ENCODE measurements at regions not wholly inside any gene's neighbourhood (a gene's known extent, or its start where the extent isn't known, plus 50 kb on each side); places are given as distances from the start of the nearest gene placed in this dataset.

DNA sequence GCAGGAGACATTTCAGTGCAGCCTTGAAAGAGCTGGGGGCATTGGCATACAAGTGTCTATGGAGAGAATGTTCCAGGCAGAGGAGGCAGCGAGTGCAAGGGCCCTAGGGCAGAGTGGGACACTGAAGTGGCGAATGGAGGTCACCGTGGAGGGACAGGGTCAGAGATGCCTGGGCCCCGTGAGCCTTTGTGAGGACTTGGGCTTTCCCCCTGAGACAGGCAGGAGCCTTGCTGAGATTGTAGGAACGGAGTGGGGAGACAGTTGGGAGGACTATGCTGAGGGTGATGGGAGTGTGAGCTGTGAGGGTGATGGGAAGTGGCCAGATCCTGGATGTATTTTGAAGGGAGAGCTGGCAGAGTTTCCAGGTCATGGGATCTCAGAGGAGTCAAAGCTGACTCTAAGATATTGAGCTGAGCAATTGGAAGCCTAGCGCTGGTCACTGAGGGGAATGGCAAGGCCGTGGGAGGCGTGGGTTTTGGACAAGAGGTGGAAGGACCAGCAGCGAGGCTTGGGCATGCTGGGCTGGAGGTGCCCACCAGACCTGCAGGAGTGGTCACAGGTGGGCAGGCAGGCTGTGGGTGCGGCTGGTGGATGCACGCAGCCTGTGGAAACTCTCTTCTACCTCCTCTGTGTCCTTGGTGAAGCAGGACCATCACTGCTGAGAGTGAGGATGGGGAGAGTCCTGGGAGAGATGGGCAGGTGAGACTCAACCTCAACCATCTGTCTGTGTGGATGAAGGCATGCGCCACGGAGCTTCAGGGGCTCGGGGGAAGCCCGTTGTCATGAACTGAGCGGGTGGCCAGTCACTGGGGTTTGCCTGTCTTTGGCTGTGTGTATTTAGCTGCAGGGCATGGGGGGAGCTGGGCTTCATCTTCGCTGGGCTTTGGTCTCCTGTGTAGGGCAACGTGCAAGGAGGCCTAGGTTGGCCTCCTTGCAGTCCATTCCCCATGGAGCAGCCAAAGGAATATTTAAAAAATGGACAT, 241.2 kb upstream of the HS6ST1 start:
- DNase-seq: no peak

DNA sequence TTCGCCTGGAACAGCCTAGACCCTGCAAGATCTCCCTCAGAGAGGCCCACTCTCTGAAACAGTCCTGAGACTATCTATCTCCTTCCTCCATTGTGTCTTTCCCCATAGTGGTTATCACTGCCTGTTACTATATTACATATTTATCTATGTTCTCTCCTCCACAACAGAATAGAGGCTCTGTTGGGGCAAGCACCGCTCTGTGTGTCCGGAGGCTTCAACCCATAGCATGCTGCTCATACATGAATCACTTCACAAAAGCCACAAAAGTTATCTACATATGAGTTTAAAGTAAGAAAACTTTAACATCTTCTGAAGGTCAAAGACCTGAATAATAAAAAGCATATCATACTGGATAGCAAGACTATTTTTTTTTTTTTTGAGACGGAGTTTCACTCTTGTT, 242.1 kb upstream of the HS6ST1 start:
- no peak for DNase-seq

DNA sequence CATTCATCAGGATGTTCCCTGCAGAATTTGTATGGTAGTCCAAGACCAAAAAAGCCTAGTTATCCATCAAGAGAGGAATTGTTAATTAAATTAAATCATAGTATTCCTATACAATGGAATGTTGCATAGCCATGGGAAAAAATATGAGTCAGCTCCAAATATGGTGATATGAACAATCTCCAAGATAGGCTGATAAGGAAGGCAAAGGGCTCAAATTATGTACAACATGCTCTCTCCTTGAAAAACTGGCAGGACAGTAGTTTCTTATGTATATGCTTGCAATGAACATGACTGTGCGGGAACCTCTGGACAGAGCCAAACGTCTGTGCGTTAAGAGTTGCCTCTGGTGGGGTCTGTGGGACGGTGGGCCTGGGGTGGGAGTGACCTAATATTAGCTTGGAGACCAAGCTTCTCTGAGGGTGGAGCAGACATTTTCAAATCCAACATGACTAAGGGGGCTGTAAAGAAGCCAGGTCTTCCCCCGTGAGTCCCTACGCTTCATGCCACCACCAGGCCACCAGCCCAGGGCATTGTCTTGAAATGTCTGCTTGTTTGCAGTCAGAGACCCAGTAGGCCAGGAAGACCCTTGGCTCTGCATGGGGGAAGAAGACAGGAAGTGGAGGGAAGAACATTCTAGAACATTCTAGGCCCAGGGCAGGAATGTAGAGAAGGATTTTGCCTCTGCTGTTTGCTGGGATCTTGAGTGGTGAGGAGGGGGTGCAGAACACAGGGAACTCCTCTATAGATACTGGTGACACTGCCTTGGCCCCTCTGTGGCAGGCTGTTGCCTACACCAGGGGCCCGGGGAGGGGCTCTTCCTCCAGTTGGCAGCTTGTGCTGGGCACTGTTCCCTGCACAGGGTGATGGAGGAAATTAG, 244.0 kb upstream of the HS6ST1 start:
- DNase-seq: no peak

DNA sequence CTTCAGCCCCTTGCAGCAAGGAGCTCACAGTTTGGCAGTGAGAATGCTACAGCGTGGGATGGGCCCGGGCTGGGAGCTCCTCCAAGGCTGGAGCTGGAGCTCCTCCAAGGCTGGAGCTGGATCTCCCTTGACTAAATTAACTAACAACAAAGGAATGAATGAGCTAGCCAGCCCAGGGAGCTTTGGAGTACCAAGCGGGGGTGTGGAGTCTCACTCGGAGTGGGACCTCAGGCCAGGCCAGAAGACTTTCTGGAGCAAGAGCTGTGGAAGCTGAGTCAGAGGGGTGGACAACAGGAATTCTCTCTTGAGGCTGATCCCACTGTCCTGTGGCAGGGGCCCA, 244.7 kb upstream of the HS6ST1 start:
- DNase-seq: no peak

DNA sequence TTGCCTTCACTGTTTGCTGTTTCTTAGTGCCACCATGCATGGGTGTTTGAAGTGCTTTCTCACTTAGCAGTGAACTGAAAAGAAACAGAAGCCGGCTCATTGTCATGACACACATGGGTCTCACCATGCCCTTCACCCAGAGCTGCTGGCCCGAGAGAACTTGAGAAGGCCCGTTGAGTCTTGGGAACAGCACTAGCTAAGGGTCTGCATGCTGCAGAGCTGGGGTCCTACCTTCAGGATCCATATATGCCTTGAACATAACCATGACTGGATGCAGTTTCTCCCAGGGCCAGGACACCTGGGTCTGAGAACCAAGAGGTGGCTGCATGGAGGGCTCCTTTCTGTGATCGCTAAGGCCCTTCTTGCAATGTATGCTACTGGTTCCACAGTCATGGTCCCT, 245.5 kb upstream of the HS6ST1 start:
- no peak for DNase-seq

DNA sequence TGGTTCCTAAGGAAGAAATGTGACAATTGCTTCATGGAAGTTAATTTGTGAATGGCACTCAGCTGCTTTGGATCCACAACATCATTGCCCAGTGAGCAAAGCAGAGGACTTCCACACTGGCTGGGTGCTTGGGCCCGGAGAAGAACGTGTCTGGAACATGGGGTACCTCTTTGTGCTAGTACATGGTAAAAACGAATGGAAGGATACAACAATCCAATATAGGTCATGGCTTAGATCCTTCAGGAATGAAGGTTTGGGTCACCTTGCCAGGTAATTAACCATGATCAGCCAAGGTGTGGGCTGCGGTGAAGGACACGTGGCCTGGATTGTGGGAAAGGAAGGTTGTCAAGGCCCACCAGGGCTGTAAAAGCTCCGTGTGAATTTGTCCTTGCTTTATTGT, 245.9 kb upstream of the HS6ST1 start:
- DNase-seq: no peak

DNA sequence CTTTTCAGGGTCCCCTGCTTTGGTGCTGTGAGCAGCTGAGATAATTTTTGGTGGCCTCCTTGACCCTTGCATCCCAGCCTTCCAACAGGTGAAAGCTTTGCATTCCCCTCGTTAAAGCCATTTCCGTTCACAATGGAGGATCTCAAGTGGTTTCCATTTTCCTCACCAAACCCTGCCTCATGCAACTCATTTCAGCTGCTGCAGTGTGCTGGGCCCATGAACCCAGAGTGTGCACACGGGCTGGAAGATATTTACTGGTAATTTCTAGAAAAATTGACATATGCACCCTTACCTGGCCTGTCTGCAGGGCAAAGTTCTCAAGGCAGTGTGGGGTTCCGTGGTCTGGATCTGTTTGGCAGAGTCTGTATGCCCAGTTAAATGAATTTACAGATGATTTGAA, 246.8 kb upstream of the HS6ST1 start:
- DNase-seq: no peak

DNA sequence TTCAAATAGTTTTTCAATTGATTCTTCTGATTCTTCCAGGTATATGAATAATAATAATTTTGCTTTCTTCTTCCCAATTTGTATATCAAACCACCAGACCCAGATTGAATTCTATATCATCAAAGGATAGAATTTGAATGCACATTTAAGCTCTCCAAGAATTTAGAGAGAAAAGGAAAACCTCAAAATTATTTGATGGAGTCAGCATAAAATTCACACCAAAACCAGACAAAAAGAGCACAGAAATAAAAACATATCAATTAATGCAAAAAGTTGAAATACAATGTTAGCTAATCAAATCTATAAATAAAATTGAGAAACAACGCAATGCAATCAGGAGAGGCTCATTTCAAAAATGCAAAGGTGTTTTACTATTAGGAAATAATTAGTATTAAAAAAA, 248.0 kb upstream of the HS6ST1 start:
- no peak for DNase-seq

DNA sequence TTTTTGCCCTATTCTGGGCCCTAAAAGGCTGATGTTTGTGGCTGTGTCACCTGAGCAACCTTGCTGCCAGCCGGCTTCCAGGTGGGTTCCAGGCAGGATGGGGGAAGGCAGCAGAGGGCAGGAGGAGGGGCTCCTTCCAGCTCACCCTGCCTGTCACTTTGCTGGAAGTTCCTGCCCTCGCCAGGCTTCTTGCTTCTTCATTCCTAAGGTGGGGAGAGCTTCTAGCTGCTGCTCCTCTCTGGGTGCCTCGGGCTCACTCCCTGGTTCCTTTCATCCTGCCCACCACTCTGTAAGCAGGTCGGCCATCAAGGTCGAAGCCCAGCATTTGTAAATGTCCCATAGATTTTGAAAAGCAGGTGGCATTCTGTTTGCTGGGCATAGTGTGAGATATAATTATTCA, 249.4 kb upstream of the HS6ST1 start:
- no peak for DNase-seq

DNA sequence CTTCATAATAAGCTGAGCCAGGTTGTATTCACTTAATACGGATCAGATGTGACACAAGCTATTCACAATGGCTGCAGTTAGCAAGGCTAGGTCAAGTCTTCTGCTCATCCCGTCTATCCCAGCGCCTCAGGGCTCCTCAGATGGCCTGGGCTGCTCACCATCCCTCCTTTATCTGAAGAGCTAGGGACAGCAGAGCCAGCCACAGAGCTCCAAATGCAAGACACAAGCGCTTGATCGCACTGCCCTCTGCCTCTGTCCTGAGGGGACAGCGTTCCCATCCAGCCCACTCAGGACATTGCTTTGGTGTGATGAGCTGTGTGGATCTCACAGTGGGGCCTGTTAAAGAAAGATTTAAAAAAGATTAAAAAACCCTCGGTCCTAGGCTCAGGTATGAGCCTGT, 254.4 kb upstream of the HS6ST1 start:
- DNase-seq: no peak

DNA sequence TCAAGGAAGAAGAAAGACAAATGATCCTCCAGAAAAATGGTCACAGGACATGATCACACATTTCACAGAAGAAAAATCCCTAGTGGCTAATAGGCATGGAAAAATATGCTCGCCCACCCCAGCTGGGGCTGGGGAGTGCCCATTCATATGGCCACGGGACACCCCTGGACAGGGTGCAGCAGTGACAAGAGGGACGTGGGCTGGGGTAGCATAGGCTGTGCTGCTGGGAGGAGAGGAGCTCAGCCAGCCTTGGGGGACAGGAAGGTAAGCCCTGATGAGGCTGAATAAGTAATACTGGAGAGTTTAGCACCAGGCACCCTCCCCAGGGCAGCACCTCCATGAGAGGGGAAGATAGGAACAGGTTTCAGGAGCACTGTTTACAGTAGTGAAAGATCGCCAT, 254.9 kb upstream of the HS6ST1 start:
- no peak for DNase-seq

DNA sequence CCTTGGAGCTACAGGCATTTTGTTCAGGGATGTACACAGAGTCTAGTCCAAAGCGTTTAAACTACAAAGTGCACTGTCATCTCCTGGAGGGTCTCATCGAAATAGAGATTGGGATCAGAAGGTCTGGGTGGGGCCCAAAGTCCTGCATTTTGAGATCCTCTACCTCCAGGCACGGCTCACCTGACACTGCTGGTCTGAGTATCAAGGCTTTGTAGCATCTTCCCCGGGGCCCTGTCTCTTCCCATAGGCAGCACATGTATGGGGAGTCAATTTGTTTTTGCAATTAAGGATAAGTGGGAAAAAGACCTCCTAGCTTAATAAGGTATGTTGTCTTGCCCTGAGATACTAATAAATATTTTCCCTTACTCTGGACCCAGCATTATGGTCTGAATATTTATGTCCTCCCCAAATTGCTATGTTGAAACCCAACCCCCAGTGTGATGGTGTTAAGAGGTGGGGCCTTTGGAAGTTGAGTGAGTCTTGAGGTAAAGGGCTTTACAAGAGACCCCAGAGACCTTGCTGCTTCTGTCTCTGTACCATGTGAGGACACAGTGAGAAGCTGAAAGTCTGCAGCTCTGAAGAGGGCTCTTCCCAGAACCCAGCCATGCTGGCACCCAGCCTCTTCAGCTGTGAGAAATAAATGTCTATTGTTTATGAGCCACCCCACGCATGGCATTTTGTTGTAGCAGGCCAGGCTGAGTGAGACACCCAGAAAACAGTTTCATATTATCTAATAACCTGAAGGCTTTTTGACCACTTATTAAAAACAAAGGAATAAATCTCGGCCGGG, 258.7 kb upstream of the HS6ST1 start:
- DNase-seq: no peak

DNA sequence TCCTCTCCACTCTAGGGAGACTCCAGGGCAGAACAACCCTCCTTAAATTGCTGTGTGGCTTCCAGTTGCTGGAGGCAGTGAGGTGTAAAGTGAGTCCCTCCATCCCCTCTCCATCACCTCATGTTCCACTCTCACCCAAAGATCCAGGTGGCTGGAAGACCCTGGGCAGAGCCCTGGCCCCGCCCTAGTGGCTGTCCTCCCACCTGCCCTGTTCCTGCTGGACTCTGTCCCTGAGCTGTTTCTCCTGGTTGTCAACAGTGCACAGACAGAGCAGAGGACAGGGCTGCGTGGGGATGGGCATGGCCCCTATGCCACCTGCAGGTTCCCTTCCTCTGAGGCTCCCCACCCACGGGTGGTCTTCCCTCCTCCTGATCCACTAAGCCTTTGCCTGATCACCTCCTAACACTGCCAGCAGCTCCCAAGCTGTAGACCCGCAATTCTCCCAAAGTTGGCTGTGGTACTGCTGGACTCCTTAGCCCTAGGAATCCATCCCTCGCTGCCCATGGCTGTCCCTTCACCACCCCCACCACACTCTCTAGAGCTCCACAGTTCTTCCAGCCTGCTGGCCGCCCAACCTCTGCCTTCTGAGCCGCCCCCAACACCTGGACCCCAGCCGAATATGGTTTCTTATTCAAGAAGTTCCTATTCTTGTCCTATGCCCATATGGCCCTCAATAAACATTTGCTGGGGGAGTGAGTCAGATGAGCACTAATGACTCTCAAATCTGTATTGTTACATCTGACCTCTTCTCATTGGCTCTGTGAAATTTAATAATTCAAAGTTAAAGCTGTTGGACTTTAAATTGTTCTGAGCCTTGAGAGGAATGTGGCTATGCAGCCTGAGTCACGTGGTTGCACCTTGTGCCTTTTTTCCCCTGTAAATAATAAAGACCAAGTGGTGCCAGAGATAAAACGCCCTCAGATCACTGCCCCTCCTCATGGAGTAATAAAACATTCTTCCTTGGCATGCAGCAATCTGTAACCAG, 260.0 kb upstream of the HS6ST1 start:
- no peak for DNase-seq

DNA sequence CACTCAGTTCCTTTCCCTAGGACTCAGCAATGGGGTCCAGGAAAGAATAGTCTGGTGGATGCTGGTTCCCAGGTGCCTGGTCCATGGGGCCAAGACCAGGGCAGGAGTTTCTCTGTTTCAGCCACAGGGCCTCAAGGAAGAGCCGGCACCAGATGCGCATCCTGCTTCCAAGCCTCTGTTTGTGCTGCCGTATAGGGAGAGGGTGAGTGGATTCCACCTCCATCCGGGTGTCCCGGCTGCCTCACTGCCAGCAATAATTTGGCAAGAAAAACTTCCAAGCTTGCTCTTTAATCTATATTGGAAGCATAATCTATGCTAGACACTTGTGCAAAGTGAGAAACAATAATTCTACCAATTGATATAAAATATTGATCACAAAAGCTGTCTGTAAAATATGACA, 261.2 kb upstream of the HS6ST1 start:
- no peak for DNase-seq

DNA sequence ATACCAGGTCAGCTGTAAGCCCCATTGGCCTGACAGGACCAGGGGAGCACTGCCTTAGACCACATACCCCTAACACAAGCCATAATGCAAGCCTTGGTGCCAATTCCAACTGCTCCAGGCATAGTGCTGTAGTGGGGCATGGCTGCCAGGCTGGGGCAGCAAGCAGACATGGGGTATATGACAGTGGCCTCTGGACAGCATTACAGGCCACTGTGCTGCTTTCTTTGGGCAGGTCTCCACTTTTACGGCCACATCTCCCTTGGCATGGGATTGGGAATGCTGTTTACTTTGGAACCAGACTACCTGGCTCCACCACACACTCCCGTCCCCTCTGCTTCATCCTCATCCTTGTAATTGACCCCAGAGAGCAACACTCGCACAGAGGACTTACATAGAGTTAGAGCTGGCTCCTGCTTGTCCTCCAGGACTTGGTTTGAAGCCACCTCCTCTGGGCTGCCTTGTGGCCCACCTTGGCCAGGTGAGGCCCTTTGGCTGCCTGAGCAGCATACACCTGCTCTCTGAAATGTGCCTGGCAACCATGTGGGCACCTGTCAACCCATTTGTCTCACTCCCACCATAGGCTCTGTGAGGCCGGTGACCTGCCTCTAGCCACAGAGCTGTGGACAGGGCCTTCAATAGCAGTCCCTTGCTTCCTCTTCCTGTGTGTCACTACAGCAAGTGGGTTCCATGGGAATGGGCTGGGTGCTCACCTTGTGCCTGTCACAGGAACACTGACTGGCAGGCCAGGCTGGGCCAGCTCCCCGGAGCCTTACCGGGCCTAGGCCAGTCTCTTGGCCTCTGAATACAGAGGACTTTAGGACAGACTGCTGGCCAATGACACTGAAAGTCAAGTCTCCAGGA, 262.6 kb upstream of the HS6ST1 start:
- no peak for DNase-seq

DNA sequence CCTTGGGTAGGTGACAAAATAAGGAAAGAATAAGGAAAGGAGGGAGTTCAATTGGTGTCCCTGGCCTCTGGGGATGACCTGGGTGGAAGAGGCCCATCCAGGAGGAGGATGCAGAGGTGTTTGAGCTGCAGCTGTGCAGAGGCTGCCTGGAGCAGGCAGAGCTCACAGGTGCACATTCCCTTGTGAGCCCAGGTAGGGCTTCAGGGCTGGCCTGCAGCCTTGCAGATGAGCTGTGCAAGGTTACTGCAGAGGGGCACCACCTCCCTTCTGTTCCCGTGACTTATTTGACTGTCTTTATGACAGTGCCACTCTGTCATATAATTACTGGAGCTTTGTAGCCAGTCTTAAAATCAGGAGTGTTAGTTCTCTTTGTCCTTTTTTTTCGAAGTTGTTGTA, 263.2 kb upstream of the HS6ST1 start:
- DNase-seq: no peak

DNA sequence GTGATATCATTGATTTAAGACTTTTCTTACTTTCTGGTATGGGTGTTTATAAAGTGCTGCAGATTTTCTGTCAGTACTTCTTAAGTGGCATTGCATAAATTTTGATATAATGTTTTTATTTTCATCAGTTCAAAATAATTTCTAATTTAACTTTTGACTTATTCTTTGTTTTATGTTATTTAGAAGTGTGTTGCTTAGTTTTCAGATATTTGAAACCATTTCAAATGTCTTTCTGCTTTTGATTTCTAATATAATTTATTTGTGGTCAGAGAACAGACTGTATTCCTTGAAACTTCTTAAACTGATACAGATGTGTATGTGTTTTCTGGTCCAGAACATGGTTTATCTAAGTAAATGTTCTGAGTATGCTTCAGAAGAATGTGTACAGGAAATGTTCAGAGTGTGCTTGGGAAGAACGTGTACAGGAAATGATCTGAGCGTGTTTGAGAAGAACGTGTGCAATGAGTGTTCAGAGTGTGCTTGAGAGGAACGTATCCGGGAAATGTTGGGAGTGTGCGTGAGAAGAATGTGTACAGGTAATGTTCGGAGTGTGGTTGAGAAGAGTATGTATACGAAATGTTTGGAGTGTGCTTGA, 265.7 kb upstream of the HS6ST1 start:
- no peak for DNase-seq

DNA sequence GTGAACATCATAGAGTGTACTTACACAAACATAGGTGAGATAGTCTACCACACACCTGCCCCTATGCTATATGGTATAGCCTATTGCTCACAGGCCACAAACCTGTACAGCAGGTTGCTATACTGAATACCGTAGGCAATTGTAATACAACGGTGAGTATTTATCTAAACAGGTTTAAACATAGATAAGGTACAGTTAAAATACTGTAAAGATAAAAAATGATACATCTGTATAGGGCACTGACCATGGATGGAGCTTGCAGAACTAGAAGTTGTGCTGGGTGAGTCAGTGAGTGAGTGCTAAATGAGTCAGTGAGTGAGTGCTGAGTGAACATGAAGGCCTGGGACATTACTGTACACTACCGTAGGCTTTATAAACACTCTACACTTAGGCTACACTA, 267.0 kb upstream of the HS6ST1 start:
- no peak for DNase-seq

DNA sequence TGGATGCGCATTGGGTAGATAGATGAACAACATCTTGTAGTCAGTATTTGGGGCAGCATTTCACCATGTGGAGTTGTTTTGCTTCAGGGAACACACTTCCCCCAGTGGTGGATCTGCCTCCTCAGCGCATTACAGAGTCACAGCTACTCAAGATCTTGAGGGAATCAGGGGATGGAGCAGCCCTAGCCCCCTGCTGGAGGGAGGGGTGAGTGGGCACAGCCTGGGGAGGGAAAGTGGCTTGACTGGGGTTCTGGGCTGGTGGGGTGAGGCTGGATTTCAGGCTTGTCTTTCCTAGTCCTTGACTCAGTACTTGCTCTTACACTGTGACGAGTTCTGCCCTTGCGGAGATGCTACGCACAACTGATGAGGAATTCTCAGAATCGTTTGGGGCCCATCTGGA, 271.0 kb upstream of the HS6ST1 start:
- DNase-seq: no peak

DNA sequence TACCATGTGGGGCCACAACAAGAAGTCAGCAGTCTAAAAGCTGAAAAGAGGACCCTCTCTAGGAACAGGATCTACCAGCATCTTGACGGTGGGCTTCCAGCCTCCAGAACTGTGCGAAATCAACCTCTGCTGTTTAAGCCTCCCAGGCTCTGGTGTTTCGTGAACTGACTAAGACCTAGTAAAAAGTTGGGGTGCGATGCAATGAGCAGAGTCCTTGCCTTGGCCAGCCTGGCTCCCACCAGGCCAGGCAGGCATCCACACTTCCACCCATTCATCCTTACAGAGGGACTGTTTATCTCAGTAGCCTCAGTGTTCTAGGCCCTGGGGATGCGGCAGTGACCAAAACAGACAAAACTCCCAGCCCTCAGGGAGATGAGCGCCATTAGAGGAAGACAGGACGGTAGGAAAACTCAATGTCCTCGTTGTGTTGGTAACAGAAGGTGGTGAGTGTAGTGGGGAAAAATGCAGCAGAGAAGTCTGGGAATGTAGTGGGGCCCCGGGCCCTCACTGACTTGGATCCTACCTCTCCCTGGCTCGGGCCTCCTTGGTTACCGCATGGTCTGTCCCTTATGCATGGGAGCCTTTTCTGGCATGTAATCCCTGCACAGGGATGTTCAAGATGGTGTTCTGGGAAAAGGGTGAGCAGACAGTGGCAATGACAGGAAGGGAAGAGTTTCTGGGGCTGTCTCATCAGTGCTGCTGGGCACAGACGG, 271.8 kb upstream of the HS6ST1 start:
- DNase-seq: no peak
